Neural progenitor cell (in vitro differentiated cells): ENCODE measurements at regions not wholly inside any gene's neighbourhood (a gene's known extent, or its start where the extent isn't known, plus 50 kb on each side); places are given as distances from the start of the nearest gene placed in this dataset.
A peak's percentile ranks its signal among the peaks of the same experiment; 100 is the strongest.

Source experiments
- DNase-seq: peaks from one replicate; pipeline ENCODE4 v3.0.0-alpha.2; 2016; ENCODE audit warnings: low spot score
- H2AFZ ChIP-seq: fragments of 200-600 bp; sonication (generic); replicated peaks from 2 replicates; pipeline ENCODE4 v1.6.1; 2016; ENCODE audit warnings: antibody characterized with exemption
- H3F3A ChIP-seq: fragments of 200-600 bp; sonication (generic); 2 replicates; pipeline ENCODE4 v1.6.1; 2016; ENCODE audit warnings: antibody characterized with exemption, low read depth
- H3K27ac ChIP-seq: fragments of 200-600 bp; sonication (generic); 2 replicates; pipeline ENCODE4 v1.5.1; 2016; ENCODE audit warnings: mild to moderate bottlenecking
- H3K27me3 ChIP-seq: fragments of 200-600 bp; sonication (generic); 2 replicates; pipeline ENCODE4 v1.6.1; 2016; ENCODE audit warnings: mild to moderate bottlenecking, moderate library complexity
- H3K36me3 ChIP-seq: fragments of 200-600 bp; sonication (generic); 2 replicates; pipeline ENCODE4 v1.5.1; 2016
- H3K4me1 ChIP-seq: fragments of 200-600 bp; sonication (generic); 2 replicates; pipeline ENCODE4 v1.6.1; 2016; ENCODE audit warnings: mixed run types
- H3K4me2 ChIP-seq: fragments of 200-600 bp; sonication (generic); 2 replicates; pipeline ENCODE4 v1.6.1; 2016
- H3K4me3 ChIP-seq: fragments of 200-600 bp; sonication (generic); 2 replicates; pipeline ENCODE4 v1.5.1; 2016
- H3K79me2 ChIP-seq: fragments of 200-600 bp; sonication (generic); 2 replicates; pipeline ENCODE4 v1.6.1; 2016; ENCODE audit warnings: low read depth
- H3K9ac ChIP-seq: fragments of 200-600 bp; sonication (generic); 2 replicates; pipeline ENCODE4 v1.6.1; 2016
- H3K9me3 ChIP-seq: fragments of 200-600 bp; sonication (generic); 2 replicates; pipeline ENCODE4 v1.5.1; 2016; ENCODE audit warnings: low read depth
- H4K20me1 ChIP-seq: fragments of 200-600 bp; sonication (generic); 2 replicates; pipeline ENCODE4 v1.6.1; 2016; ENCODE audit warnings: low read depth
- H3K27ac Mint-ChIP-seq: 3 replicates; pipeline ENCODE4 v1.8.0; 2021; ENCODE audit warnings: mixed read lengths
- H3K27me3 Mint-ChIP-seq: 2 replicates; pipeline ENCODE4 v1.8.0; 2022; ENCODE audit warnings: low read depth, mild to moderate bottlenecking, inconsistent platforms, moderate library complexity, mixed read lengths; ENCODE audit not compliant: insufficient read depth
- H3K36me3 Mint-ChIP-seq: 3 replicates; pipeline ENCODE4 v1.8.0; 2021; ENCODE audit warnings: mixed read lengths
- H3K4me1 Mint-ChIP-seq: 3 replicates; pipeline ENCODE4 v1.8.0; 2021; ENCODE audit warnings: mixed read lengths
- H3K4me3 Mint-ChIP-seq: 3 replicates; pipeline ENCODE4 v1.8.0; 2021; ENCODE audit warnings: mild to moderate bottlenecking, moderate library complexity, mixed read lengths
- H3K9me3 Mint-ChIP-seq: 3 replicates; pipeline ENCODE4 v1.8.0; 2020; ENCODE audit warnings: mixed read lengths
- EZH2 ChIP-seq: fragments of 200-600 bp; sonication (generic); IDR thresholded peaks from 2 replicates; pipeline ENCODE4 v1.6.1; 2017; ENCODE audit warnings: antibody characterized with exemption, mild to moderate bottlenecking, moderate library complexity
- EZH2phosphoT487 ChIP-seq: fragments of 200-600 bp; sonication (generic); IDR thresholded peaks from 2 replicates; pipeline ENCODE4 v1.6.1; 2017; ENCODE audit warnings: antibody characterized with exemption
- TF ChIP-seq, protein P1 (sequence below): fragments of 200-600 bp; sonication (generic); IDR thresholded peaks from 2 replicates; pipeline ENCODE4 v1.5.1; 2017; ENCODE audit warnings: antibody characterized with exemption, mild to moderate bottlenecking

DNA sequence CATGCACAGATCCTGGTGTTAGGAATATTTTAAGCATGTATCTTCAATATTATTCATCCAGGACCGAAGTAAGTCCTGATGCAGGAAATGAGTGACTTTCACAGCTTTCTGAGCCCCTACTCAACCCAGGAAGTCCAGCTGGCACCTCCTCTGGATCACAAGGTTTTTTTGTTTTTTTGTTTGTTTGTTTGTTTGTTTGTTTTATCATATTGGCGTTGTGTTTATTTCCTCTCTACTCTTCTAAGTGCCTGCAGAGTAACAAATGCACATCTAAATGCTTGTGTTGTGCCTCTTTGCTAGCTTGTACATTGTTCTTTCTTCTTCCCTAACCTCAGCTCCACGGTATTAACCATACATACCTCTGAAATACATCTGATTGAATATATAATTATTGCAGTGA lies 594.3 kb upstream of the ADGRB3 start:
- no peak overlapping the region for H3K27ac Mint-ChIP-seq
- no peaks in the 10 kb centered on the region for H3K27me3 Mint-ChIP-seq
- no peaks in the 10 kb centered on the region for H3K9me3 Mint-ChIP-seq
- Histone ChIP-seq H3K9me3 (no peaks in the 10 kb centered on the region), H3F3A (no peaks in the 10 kb centered on the region), H3K36me3 (no peaks in the 10 kb centered on the region), H3K4me3 (no peak overlapping the region), H3K27me3 (no peaks in the 10 kb centered on the region), H3K9ac (no peak overlapping the region), H4K20me1 (no peaks in the 10 kb centered on the region), H3K4me1 (peaks cover 13% of the 10 kb centered on the region), H2AFZ (peak overlapping the region; percentile 100), H3K79me2 (no peaks in the 10 kb centered on the region), H3K27ac (no peak overlapping the region), H3K4me2 (peak overlapping the region; percentile 2)
- TF ChIP-seq EZH2phosphoT487 (no peak), EZH2 (no peak)
- TF ChIP-seq, protein P1, sequence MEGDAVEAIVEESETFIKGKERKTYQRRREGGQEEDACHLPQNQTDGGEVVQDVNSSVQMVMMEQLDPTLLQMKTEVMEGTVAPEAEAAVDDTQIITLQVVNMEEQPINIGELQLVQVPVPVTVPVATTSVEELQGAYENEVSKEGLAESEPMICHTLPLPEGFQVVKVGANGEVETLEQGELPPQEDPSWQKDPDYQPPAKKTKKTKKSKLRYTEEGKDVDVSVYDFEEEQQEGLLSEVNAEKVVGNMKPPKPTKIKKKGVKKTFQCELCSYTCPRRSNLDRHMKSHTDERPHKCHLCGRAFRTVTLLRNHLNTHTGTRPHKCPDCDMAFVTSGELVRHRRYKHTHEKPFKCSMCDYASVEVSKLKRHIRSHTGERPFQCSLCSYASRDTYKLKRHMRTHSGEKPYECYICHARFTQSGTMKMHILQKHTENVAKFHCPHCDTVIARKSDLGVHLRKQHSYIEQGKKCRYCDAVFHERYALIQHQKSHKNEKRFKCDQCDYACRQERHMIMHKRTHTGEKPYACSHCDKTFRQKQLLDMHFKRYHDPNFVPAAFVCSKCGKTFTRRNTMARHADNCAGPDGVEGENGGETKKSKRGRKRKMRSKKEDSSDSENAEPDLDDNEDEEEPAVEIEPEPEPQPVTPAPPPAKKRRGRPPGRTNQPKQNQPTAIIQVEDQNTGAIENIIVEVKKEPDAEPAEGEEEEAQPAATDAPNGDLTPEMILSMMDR: no peak
- peaks cover 11% of the 10 kb centered on the region for H3K4me1 Mint-ChIP-seq
- no peaks in the 10 kb centered on the region for H3K36me3 Mint-ChIP-seq
- no peak overlapping the region for H3K4me3 Mint-ChIP-seq
- no peak for DNase-seq

DNA sequence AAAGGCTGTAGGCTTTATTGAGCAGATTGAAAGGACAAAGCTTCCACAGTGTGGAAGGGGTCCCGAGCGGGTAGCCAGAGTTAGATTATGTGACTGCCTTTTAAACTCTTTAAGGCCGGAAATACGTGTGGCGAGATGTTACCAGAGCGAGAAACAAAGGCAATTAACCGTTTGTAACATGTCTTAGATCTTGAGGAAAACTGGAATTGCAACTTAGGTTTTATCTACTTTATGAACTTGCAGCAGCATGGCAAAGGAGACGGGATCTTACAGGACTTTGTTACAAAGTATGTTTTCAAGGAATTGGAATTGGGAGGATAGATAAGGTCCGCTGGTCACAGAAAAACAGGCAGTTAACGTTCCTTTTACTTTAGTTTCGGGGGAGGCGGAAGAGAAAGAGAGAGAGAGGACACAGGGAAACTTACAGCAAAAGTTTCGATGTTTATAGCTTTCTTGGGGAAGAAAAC lies 594.7 kb upstream of the ADGRB3 start:
- DNase-seq: peak; percentile 6
- H3K4me2 ChIP-seq: peak overlapping the region; percentile 2

DNA sequence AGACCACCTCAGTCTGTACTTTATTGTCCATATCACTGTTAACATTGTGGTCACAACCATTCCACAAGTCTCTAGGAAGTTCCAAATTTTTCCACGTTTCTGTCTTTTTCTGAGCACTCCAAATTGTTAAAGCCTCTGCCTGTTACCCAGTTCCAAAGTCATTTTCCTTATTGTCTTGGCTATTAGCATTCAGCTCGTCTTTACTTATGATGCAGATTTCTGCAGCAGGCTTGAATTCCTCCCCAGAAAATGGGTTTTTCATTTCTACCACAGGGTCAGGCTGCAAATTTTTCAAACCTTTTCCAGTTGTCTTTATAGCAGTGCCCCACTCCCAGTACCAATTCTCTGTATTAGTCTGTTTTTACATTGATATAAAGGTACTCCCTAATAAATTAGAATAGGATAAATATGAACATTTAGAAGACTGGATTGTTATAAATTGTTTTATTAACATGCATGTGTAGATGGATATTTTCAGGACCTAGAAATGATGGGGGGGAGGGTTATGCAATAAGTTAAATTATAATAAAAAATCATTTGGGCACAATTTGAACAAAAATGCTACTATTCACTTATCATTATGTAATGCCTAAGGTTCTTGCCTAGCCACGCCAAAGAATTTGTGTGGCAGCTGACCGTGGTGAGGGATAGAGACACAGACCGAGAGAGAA lies 595.3 kb upstream of the ADGRB3 start:
- H3K9me3 Mint-ChIP-seq: no peaks in the 10 kb centered on the region
- no peak overlapping the region for H3K27ac ChIP-seq
- peak overlapping the region; percentile 4 for H3K4me3 Mint-ChIP-seq
- H3K27ac Mint-ChIP-seq: peak overlapping the region; percentile 58
- H3K4me1 ChIP-seq: peaks cover 13% of the 10 kb centered on the region
- H3K36me3 ChIP-seq: no peaks in the 10 kb centered on the region
- no peaks in the 10 kb centered on the region for H4K20me1 ChIP-seq
- no peaks in the 10 kb centered on the region for H3K27me3 ChIP-seq
- no peak for DNase-seq
- H3K27me3 Mint-ChIP-seq: no peaks in the 10 kb centered on the region
- H2AFZ ChIP-seq: peak overlapping the region; percentile 100
- no peak overlapping the region for H3K4me3 ChIP-seq
- H3F3A ChIP-seq: no peaks in the 10 kb centered on the region
- H3K79me2 ChIP-seq: no peaks in the 10 kb centered on the region
- no peaks in the 10 kb centered on the region for H3K9me3 ChIP-seq
- no peaks in the 10 kb centered on the region for H3K36me3 Mint-ChIP-seq
- H3K4me2 ChIP-seq: peak overlapping the region; percentile 2
- peaks cover 11% of the 10 kb centered on the region for H3K4me1 Mint-ChIP-seq
- TF ChIP-seq EZH2phosphoT487: no peak
- no peak for TF ChIP-seq EZH2
- TF ChIP-seq, protein P1: no peak
- no peak overlapping the region for H3K9ac ChIP-seq

More for the DNA sequence above, 594.7 kb upstream of the ADGRB3 start:
- no peaks in the 10 kb centered on the region for H3K79me2 ChIP-seq
- H2AFZ ChIP-seq: peak overlapping the region; percentile 100
- H3K4me1 ChIP-seq: peaks cover 13% of the 10 kb centered on the region
- H3K9me3 Mint-ChIP-seq: no peaks in the 10 kb centered on the region
- H3K36me3 Mint-ChIP-seq: no peaks in the 10 kb centered on the region
- no peaks in the 10 kb centered on the region for H3K27me3 Mint-ChIP-seq
- no peaks in the 10 kb centered on the region for H3K9me3 ChIP-seq
- no peak overlapping the region for H3K9ac ChIP-seq
- no peak overlapping the region for H3K27ac ChIP-seq
- no peaks in the 10 kb centered on the region for H3F3A ChIP-seq
- no peaks in the 10 kb centered on the region for H3K27me3 ChIP-seq
- TF ChIP-seq, protein P1: no peak
- TF ChIP-seq EZH2 (no peak), EZH2phosphoT487 (no peak)
- peaks cover 11% of the 10 kb centered on the region for H3K4me1 Mint-ChIP-seq
- H3K4me3 ChIP-seq: no peak overlapping the region
- H3K4me3 Mint-ChIP-seq: peak overlapping the region; percentile 4
- H4K20me1 ChIP-seq: no peaks in the 10 kb centered on the region
- H3K27ac Mint-ChIP-seq: peak overlapping the region; percentile 58
- no peaks in the 10 kb centered on the region for H3K36me3 ChIP-seq
